HG02885 (cell line): ENCODE measurements at regions not wholly inside any gene's neighbourhood (a gene's known extent, or its start where the extent isn't known, plus 50 kb on each side); places are given as distances from the start of the nearest gene placed in this dataset.

Experiments used
- ATAC-seq: cut with Tn5 transposase; IDR thresholded peaks from one replicate; pipeline ENCODE4 v1.9.1; 2021; ENCODE audit warnings: mild to moderate bottlenecking; ENCODE audit not compliant: unreplicated experiment, poor library complexity

GRCh38 chr16:62950351-62950750 is 914.1 kb upstream of the CDH8 start:
- no peak for ATAC-seq

- ATAC-seq, result no peak
Measured at GRCh38 chr16:62940569-62940968, 904.3 kb upstream of the CDH8 start.

GRCh38 chr16:62939687-62940086 is 903.4 kb upstream of the CDH8 start:
- ATAC-seq, result no peak

- no peak for ATAC-seq
Measured at GRCh38 chr16:62933929-62934328, 897.7 kb upstream of the CDH8 start.

GRCh38 chr16:62929593-62929992 is 893.4 kb upstream of the CDH8 start:
- no peak for ATAC-seq

GRCh38 chr16:62927122-62927521 is 890.9 kb upstream of the CDH8 start:
- no peak for ATAC-seq

- ATAC-seq, result no peak
Measured at GRCh38 chr16:62926121-62926801, 890.0 kb upstream of the CDH8 start.

- no peak for ATAC-seq
Measured at GRCh38 chr16:62921904-62922303, 885.7 kb upstream of the CDH8 start.

GRCh38 chr16:62913924-62914323 is 877.7 kb upstream of the CDH8 start:
- no peak for ATAC-seq

GRCh38 chr16:62913333-62913732 is 877.1 kb upstream of the CDH8 start:
- ATAC-seq, result no peak

GRCh38 chr16:62909597-62909996 is 873.4 kb upstream of the CDH8 start:
- ATAC-seq, result no peak

GRCh38 chr16:62907562-62907961 is 871.3 kb upstream of the CDH8 start:
- no peak for ATAC-seq

- ATAC-seq, result no peak
Measured at GRCh38 chr16:62903961-62904502, 867.8 kb upstream of the CDH8 start.

GRCh38 chr16:62899737-62900136 is 863.5 kb upstream of the CDH8 start:
- ATAC-seq, result no peak

- ATAC-seq, result no peak
Measured at GRCh38 chr16:62889097-62889496, 852.9 kb upstream of the CDH8 start.

- no peak for ATAC-seq
Measured at GRCh38 chr16:62883509-62883908, 847.3 kb upstream of the CDH8 start.

- no peak for ATAC-seq
Measured at GRCh38 chr16:62882552-62883221, 846.4 kb upstream of the CDH8 start.

GRCh38 chr16:62876133-62876532 is 839.9 kb upstream of the CDH8 start:
- no peak for ATAC-seq

GRCh38 chr16:62872339-62872738 is 836.1 kb upstream of the CDH8 start:
- ATAC-seq, result no peak

GRCh38 chr16:62870554-62870953 is 834.3 kb upstream of the CDH8 start:
- ATAC-seq, result no peak

- ATAC-seq, result peak; percentile 86
Measured at GRCh38 chr16:62869837-62870236, 833.6 kb upstream of the CDH8 start.

GRCh38 chr16:62863139-62863538 is 826.9 kb upstream of the CDH8 start:
- ATAC-seq, result no peak
